Liver (tissue), 3 donors: ENCODE measurements at regions not wholly inside any gene's neighbourhood (a gene's known extent, or its start where the extent isn't known, plus 50 kb on each side); places are given as distances from the start of the nearest gene placed in this dataset.

ENCODE experiments used
- SP1 ChIP-seq: IDR thresholded peaks from 2 replicates; pipeline ENCODE4 v1.6.1; 2018; ENCODE audit warnings: antibody characterized with exemption, mild to moderate bottlenecking
- TF ChIP-seq, protein P1 (sequence below): IDR thresholded peaks from 2 replicates; pipeline ENCODE4 v1.6.1; 2016; ENCODE audit warnings: antibody characterized with exemption
- TF ChIP-seq, protein P2 (sequence below): IDR thresholded peaks from 2 replicates; pipeline ENCODE4 v1.6.1; 2016; ENCODE audit warnings: antibody characterized with exemption, mild to moderate bottlenecking
- TF ChIP-seq, protein P3 (sequence below): fragments of 150-350 bp; IDR thresholded peaks from 2 replicates; pipeline ENCODE4 v1.5.1; 2017; ENCODE audit warnings: improper control_type of control experiment, low read depth, low read length; ENCODE audit not compliant: missing input control
- donor health status: healthy.
- donor health status: healthy.

DNA sequence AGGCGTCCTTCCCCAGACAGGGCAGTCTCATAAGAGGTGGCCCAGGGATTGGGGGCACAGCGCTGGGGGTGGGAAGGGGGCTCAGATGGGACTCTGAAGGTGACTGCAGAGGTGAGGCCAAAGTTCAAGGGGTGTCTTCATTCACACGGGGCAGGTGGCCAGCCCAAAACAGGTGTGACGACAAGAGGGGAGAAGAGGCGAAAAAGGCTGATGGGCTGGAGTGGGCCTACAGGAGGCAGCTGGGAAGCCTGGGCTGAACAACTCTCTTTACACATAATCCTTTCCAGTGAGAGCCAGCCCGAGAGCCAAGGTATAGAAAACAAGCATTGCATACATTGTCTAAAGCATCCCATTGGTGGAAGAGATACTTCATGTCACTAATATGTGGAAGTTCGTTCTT is 130.9 kb upstream of the ASB18 start:
- TF ChIP-seq, protein P1, sequence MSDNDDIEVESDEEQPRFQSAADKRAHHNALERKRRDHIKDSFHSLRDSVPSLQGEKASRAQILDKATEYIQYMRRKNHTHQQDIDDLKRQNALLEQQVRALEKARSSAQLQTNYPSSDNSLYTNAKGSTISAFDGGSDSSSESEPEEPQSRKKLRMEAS = no peak
- no peak for TF ChIP-seq SP1
- TF ChIP-seq, protein P2, sequence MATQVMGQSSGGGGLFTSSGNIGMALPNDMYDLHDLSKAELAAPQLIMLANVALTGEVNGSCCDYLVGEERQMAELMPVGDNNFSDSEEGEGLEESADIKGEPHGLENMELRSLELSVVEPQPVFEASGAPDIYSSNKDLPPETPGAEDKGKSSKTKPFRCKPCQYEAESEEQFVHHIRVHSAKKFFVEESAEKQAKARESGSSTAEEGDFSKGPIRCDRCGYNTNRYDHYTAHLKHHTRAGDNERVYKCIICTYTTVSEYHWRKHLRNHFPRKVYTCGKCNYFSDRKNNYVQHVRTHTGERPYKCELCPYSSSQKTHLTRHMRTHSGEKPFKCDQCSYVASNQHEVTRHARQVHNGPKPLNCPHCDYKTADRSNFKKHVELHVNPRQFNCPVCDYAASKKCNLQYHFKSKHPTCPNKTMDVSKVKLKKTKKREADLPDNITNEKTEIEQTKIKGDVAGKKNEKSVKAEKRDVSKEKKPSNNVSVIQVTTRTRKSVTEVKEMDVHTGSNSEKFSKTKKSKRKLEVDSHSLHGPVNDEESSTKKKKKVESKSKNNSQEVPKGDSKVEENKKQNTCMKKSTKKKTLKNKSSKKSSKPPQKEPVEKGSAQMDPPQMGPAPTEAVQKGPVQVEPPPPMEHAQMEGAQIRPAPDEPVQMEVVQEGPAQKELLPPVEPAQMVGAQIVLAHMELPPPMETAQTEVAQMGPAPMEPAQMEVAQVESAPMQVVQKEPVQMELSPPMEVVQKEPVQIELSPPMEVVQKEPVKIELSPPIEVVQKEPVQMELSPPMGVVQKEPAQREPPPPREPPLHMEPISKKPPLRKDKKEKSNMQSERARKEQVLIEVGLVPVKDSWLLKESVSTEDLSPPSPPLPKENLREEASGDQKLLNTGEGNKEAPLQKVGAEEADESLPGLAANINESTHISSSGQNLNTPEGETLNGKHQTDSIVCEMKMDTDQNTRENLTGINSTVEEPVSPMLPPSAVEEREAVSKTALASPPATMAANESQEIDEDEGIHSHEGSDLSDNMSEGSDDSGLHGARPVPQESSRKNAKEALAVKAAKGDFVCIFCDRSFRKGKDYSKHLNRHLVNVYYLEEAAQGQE = no peak
- TF ChIP-seq, protein P3, sequence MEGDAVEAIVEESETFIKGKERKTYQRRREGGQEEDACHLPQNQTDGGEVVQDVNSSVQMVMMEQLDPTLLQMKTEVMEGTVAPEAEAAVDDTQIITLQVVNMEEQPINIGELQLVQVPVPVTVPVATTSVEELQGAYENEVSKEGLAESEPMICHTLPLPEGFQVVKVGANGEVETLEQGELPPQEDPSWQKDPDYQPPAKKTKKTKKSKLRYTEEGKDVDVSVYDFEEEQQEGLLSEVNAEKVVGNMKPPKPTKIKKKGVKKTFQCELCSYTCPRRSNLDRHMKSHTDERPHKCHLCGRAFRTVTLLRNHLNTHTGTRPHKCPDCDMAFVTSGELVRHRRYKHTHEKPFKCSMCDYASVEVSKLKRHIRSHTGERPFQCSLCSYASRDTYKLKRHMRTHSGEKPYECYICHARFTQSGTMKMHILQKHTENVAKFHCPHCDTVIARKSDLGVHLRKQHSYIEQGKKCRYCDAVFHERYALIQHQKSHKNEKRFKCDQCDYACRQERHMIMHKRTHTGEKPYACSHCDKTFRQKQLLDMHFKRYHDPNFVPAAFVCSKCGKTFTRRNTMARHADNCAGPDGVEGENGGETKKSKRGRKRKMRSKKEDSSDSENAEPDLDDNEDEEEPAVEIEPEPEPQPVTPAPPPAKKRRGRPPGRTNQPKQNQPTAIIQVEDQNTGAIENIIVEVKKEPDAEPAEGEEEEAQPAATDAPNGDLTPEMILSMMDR = no peak
